ENCODE measurements at regions not wholly inside any gene's neighbourhood (a gene's known extent, or its start where the extent isn't known, plus 50 kb on each side); places are given as distances from the start of the nearest gene placed in this dataset.

DNA sequence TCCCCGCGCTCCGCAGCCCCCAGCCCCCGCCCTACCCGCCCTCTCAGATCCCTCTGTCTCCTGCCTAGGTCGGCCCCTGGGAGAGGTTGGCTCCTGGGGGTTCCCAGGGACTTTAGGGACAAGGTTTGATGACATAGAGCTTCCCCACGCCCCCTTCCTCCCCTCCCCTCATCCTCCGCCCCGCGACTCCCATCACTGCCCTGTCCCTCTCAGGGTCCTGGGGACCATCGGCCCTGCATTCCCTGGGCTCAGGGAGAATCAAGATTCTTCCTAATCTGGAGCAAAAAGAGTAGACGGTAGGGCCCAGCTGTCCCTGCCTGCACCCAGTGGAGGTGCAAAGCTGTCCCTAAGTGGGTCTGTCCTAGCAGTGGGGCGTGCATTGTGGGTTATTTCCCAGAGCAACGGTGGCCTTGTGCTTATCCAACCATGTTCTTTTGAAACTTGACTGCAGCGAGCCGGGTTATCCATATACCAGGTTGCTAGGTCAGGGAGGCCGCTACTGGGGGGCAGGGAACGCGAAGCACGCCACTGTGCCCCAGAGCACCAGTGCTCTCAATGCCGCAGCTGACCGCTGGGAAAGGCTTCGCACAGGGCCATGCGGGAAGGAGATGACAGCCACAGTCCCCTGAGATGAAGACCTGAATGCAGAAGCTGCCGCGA lies 124.4 kb upstream of the PRMT8 start:
- no peak for TF ChIP-seq POLR2A (IDR thresholded peaks at IDR 0.05; ENCODE audit: low read depth, low read length)
- TF ChIP-seq, protein P1, sequence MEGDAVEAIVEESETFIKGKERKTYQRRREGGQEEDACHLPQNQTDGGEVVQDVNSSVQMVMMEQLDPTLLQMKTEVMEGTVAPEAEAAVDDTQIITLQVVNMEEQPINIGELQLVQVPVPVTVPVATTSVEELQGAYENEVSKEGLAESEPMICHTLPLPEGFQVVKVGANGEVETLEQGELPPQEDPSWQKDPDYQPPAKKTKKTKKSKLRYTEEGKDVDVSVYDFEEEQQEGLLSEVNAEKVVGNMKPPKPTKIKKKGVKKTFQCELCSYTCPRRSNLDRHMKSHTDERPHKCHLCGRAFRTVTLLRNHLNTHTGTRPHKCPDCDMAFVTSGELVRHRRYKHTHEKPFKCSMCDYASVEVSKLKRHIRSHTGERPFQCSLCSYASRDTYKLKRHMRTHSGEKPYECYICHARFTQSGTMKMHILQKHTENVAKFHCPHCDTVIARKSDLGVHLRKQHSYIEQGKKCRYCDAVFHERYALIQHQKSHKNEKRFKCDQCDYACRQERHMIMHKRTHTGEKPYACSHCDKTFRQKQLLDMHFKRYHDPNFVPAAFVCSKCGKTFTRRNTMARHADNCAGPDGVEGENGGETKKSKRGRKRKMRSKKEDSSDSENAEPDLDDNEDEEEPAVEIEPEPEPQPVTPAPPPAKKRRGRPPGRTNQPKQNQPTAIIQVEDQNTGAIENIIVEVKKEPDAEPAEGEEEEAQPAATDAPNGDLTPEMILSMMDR (conservative IDR thresholded peaks at IDR 0.05; ENCODE audit: low read depth, low read length) = no peak
- TF ChIP-seq, protein P2, sequence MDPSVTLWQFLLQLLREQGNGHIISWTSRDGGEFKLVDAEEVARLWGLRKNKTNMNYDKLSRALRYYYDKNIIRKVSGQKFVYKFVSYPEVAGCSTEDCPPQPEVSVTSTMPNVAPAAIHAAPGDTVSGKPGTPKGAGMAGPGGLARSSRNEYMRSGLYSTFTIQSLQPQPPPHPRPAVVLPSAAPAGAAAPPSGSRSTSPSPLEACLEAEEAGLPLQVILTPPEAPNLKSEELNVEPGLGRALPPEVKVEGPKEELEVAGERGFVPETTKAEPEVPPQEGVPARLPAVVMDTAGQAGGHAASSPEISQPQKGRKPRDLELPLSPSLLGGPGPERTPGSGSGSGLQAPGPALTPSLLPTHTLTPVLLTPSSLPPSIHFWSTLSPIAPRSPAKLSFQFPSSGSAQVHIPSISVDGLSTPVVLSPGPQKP (IDR thresholded peaks at IDR 0.05; ENCODE audit: borderline replicate concordance, low read depth, low read length) = no peak
- TF ChIP-seq, protein P3, sequence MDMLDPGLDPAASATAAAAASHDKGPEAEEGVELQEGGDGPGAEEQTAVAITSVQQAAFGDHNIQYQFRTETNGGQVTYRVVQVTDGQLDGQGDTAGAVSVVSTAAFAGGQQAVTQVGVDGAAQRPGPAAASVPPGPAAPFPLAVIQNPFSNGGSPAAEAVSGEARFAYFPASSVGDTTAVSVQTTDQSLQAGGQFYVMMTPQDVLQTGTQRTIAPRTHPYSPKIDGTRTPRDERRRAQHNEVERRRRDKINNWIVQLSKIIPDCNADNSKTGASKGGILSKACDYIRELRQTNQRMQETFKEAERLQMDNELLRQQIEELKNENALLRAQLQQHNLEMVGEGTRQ (IDR thresholded peaks at IDR 0.05; ENCODE audit: low read depth, low read length) = no peak
- TF ChIP-seq SMC3 (IDR thresholded peaks at IDR 0.05; ENCODE audit: low read depth, low read length) = no peak
- TF ChIP-seq RFX5 (IDR thresholded peaks at IDR 0.05; ENCODE audit: low read depth, low read length) = no peak
- no peak for TF ChIP-seq NFE2L2 (IDR thresholded peaks at IDR 0.05; ENCODE audit: low read depth, low read length)
- no peak for TF ChIP-seq CEBPB (IDR thresholded peaks at IDR 0.05; ENCODE audit: low read depth, low read length)
- no peak for TF ChIP-seq MAFK (IDR thresholded peaks at IDR 0.05; ENCODE audit: low read depth, low read length)
- TF ChIP-seq CHD1 (IDR thresholded peaks at IDR 0.05; ENCODE audit: low read depth, low read length) = no peak
- TF ChIP-seq MAZ (IDR thresholded peaks at IDR 0.05; ENCODE audit: borderline replicate concordance, low read depth, low read length) = no peak

Data from IMR-90 (cell line).